HL-60 (cell line): ENCODE measurements at regions not wholly inside any gene's neighbourhood (a gene's known extent, or its start where the extent isn't known, plus 50 kb on each side); places are given as distances from the start of the nearest gene placed in this dataset.

Source experiments
- GABPA ChIP-seq: IDR thresholded peaks from 2 replicates; pipeline ENCODE4 v1.6.1; 2012; ENCODE audit warnings: low read depth
- POLR2AphosphoS5 ChIP-seq: IDR thresholded peaks from 2 replicates; pipeline ENCODE4 v1.6.1; 2012; ENCODE audit warnings: low read depth
- TF ChIP-seq, protein P1 (sequence below): IDR thresholded peaks from one replicate; pipeline ENCODE4 v1.5.1; 2011; ENCODE audit warnings: low read length, control low read depth, inconsistent platforms; ENCODE audit not compliant: insufficient read depth
- TF ChIP-seq, protein P2 (sequence below): IDR thresholded peaks from 2 replicates; pipeline ENCODE4 v1.6.1; 2012; ENCODE audit warnings: low read depth; ENCODE audit not compliant: insufficient replicate concordance

DNA sequence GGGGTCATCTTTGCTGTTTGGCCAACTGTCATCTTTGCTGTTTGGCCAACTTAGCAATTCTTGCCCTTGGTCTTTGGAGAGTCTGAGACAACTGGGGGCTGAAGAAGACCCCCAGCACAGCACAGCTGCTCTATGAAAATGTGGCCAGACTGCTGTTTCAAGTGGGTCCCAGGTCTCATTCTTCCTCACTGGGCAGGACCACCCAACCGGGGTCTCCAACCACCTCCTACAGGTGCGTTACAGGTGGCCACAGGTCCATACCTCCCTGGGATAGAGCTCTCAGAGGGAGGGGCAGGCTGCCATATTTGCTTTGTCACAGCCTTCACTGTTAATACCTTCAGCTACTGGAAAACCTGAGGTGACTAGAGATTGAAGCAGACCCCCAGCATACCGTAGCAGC lies 82.1 kb upstream of the TCEAL2 start:
- TF ChIP-seq, protein P1, sequence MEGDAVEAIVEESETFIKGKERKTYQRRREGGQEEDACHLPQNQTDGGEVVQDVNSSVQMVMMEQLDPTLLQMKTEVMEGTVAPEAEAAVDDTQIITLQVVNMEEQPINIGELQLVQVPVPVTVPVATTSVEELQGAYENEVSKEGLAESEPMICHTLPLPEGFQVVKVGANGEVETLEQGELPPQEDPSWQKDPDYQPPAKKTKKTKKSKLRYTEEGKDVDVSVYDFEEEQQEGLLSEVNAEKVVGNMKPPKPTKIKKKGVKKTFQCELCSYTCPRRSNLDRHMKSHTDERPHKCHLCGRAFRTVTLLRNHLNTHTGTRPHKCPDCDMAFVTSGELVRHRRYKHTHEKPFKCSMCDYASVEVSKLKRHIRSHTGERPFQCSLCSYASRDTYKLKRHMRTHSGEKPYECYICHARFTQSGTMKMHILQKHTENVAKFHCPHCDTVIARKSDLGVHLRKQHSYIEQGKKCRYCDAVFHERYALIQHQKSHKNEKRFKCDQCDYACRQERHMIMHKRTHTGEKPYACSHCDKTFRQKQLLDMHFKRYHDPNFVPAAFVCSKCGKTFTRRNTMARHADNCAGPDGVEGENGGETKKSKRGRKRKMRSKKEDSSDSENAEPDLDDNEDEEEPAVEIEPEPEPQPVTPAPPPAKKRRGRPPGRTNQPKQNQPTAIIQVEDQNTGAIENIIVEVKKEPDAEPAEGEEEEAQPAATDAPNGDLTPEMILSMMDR, result no peak
- TF ChIP-seq, protein P2, sequence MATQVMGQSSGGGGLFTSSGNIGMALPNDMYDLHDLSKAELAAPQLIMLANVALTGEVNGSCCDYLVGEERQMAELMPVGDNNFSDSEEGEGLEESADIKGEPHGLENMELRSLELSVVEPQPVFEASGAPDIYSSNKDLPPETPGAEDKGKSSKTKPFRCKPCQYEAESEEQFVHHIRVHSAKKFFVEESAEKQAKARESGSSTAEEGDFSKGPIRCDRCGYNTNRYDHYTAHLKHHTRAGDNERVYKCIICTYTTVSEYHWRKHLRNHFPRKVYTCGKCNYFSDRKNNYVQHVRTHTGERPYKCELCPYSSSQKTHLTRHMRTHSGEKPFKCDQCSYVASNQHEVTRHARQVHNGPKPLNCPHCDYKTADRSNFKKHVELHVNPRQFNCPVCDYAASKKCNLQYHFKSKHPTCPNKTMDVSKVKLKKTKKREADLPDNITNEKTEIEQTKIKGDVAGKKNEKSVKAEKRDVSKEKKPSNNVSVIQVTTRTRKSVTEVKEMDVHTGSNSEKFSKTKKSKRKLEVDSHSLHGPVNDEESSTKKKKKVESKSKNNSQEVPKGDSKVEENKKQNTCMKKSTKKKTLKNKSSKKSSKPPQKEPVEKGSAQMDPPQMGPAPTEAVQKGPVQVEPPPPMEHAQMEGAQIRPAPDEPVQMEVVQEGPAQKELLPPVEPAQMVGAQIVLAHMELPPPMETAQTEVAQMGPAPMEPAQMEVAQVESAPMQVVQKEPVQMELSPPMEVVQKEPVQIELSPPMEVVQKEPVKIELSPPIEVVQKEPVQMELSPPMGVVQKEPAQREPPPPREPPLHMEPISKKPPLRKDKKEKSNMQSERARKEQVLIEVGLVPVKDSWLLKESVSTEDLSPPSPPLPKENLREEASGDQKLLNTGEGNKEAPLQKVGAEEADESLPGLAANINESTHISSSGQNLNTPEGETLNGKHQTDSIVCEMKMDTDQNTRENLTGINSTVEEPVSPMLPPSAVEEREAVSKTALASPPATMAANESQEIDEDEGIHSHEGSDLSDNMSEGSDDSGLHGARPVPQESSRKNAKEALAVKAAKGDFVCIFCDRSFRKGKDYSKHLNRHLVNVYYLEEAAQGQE, result no peak
- TF ChIP-seq POLR2AphosphoS5 (no peak), GABPA (no peak)
